Panc1 (cell line): ENCODE measurements at regions not wholly inside any gene's neighbourhood (a gene's known extent, or its start where the extent isn't known, plus 50 kb on each side); places are given as distances from the start of the nearest gene placed in this dataset.

Experiments
- POLR2AphosphoS5 ChIP-seq: IDR thresholded peaks from 2 replicates; pipeline ENCODE4 v1.6.1; 2012; ENCODE audit warnings: mild to moderate bottlenecking, low read depth, low read length, moderate library complexity
- SIN3A ChIP-seq: IDR thresholded peaks from 2 replicates; pipeline ENCODE4 v1.6.1; 2012; ENCODE audit warnings: low read depth, mild to moderate bottlenecking, low read length, moderate library complexity, borderline replicate concordance; ENCODE audit not compliant: insufficient read depth
- TCF7L2 ChIP-seq: IDR thresholded peaks from 2 replicates; pipeline ENCODE4 v1.6.1; 2011; ENCODE audit warnings: mild to moderate bottlenecking, low read depth, low read length, inconsistent platforms
- TF ChIP-seq, protein P1 (sequence below): fragments of 450-650 bp; IDR thresholded peaks from 2 replicates; pipeline ENCODE4 v1.5.1; 2017; ENCODE audit warnings: mild to moderate bottlenecking

DNA sequence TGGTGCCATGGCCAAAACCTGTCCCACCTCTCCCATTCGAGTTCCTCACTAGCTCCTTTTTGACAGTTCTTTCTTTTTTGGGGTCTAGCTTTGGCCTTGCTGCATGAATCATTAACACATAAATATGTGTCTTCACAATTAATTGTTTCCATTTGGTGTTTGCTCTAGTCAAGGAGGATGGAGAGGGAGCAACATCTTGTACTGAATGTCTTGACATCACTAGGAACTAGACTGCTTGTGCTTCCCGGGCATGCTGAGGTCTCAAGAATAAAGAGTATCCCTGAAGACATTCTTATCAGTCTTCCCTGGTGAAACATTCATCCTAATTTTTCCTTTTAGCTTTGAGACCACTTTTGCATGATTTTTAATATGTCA lies 77.0 kb upstream of the ESR1 start:
- TF ChIP-seq, protein P1, sequence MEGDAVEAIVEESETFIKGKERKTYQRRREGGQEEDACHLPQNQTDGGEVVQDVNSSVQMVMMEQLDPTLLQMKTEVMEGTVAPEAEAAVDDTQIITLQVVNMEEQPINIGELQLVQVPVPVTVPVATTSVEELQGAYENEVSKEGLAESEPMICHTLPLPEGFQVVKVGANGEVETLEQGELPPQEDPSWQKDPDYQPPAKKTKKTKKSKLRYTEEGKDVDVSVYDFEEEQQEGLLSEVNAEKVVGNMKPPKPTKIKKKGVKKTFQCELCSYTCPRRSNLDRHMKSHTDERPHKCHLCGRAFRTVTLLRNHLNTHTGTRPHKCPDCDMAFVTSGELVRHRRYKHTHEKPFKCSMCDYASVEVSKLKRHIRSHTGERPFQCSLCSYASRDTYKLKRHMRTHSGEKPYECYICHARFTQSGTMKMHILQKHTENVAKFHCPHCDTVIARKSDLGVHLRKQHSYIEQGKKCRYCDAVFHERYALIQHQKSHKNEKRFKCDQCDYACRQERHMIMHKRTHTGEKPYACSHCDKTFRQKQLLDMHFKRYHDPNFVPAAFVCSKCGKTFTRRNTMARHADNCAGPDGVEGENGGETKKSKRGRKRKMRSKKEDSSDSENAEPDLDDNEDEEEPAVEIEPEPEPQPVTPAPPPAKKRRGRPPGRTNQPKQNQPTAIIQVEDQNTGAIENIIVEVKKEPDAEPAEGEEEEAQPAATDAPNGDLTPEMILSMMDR, result no peak
- TF ChIP-seq POLR2AphosphoS5, result no peak
- TF ChIP-seq SIN3A, result no peak
- no peak for TF ChIP-seq TCF7L2
